GM19351 (cell line): ENCODE measurements at regions not wholly inside any gene's neighbourhood (a gene's known extent, or its start where the extent isn't known, plus 50 kb on each side); places are given as distances from the start of the nearest gene placed in this dataset.
"Not testable (repeated sequence)": the region's sequence is repeated elsewhere in the genome, so short reads cannot be mapped to it uniquely, and the experiment has no call there.

ENCODE experiments used
- ATAC-seq: cut with Tn5 transposase; IDR thresholded peaks from one replicate; pipeline ENCODE4 v1.9.1; 2021; ENCODE audit warnings: mild to moderate bottlenecking, moderate library complexity; ENCODE audit not compliant: unreplicated experiment

DNA sequence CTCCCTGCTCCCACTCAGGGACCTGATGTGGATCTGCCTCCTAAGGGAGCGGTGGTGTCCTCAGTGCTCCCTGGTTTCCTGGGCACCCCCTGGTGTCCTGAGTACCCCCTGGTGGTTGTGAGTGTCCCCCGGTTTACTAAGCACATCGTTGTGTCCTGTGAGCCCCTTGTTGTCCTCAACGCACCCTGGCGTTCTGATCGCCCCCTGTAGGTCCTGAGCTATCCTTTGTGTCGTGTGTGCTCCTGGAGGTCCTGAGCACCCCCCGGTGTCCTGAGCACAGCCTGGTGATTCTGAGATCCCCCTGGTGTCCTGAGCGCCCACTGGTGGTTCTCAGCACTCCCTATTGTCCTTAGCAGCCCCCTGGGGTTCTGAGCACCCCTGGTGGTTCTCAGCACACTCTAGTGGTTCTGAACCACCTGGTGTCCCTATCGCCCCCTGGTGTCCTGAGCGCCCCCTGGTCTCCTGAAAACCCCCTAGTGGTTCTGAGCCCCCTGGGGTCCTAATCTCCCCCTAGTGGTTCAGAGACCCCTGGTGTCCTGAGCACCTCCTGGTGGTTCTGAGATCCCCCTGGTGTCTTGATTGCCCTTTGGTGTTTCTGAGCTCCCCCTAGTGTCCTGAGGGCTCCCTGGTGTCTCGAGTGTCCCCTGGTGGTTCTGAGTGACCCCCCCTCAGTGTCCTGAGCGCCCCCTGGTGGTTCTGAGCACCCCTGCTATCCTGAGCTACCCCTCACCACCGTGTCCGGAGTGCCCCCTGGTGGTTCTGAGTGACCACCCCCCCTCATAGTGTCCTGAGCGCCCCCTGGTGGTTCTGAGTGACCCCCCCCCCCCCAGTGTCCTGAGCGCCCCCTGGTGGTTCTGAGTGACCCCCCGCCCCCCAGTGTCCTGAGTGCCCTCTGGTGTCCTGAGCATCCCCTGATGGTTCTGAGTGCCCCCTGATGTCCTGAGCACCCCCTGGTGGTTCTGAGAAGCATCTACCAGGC is 615.1 kb downstream of the TMEM121 start:
- no peak for ATAC-seq

DNA sequence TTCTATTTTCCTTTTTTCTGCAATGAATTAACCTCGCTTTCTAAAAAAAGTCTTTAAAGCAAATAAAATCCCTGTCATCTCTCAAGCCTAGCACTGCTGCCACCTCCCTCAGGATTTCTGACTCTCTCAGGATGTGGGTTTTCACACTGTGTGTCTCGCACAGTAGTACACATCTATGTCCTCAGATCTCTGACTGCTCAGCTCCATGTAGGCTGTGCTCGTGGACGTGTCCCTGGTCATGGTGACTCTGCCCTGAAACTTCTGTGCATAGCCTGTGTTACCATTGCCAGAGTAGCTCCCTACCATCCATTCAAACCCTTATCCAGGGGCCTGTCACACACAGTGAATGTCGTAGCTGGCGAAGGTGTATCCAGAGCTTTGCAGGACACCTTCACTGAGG is 619.3 kb downstream of the TMEM121 start:
- not testable (repeated sequence) for ATAC-seq

DNA sequence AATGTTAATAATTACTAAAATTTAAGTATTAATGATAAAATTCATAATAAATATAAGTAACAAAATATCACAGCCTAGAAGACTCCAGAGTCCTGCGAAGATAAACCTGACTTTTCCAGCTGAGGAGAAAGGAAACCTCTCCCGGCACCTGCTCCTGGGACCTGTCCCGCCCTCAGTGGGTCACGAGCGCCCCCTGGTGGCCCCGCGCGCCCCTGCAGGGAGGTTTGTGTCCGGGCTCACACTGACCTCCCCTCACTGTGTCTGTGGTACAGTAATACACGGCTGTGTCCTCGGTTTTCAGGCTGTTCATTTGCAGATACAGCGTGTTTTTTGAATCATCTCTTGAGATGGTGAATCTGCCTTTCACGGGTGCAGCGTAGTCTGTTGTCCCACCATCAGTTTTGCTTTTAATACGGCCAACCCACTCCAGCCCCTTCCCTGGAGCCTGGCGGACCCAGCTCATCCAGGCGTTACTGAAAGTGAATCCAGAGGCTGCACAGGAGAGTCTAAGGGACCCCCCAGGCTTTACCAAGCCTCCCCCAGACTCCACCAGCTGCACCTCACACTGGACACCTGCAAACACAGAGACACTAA is 627.1 kb downstream of the TMEM121 start:
- not testable (repeated sequence) for ATAC-seq

DNA sequence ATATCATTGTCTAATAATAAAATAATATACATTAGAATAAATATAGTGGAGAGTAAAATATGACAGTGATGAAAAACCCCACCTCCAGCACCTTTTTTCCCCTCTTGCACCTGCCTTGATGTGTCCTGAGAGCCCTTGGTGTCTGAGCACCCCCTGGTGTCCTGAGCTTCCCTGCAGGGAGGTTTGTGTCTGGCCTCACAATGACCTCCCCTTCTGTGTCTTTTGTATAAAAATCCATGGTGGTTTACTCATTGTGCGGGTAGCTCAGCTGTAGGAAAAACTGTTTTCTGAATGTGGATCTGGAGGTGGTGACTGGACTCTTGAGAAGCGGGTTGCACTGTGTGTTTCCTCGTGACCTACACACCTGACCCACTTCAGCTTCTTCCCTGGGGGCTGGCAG is 636.9 kb downstream of the TMEM121 start:
- no peak for ATAC-seq

DNA sequence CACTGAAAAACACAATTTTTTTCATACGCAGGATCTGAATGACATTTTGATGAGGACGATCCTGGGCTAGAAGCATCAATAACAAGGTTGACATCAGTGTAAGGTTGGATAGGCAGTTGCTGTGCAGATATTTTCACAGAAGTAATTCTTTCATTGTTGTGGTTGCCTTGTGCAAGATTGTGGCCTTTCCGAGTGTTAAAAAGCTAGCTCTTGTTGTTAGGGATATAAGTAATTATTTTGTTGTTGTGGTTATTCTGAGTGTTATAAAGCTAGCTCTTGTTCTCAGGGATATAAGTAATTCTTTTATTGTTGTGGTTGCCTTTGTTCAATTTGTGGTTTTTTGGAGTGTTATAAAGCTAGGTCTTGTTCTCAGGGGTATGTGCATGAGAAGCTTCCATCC is 637.4 kb downstream of the TMEM121 start:
- not testable (repeated sequence) for ATAC-seq

DNA sequence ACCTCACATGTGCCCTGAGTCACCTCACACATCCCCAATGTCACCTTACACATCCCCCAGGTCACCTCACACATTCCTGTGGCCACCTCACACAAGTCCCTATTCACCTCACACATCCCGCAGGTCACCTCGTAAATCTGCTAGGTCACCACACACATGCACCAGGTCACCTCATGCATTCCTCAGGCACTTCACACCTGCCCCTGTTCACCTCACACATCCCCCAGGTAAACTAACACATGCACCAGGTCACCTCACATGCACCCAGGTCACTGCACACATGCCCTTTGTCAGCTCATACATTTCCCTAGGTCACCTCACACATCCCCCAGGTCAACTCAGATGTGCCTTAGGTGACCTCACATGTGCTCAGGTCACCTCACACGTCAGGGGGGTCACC is 639.8 kb downstream of the TMEM121 start:
- ATAC-seq, result no peak

DNA sequence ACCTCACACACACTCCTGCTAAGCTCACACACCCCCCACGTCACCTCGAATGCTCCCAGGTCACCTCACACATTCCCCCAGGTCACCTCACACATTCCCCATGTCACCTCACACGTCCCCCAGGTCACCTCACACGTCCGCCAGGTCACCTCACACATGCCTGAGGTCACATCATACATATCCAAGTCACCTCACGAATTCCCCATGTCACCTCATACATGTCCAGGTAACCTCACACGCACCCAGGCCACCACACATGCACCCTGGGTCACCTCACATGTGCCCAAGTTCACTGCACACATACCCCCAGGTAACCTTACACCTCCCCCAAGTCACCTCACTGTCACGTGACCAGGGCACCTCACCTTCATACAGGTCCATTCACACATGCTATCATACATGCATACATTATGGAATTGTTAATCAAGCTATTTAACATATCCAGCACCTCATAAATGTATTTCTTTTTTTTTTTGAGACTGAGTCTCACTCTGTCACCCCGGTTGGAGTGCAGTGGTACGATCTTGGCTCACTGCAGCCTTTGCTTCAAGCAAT is 640.3 kb downstream of the TMEM121 start:
- ATAC-seq, result no peak

DNA sequence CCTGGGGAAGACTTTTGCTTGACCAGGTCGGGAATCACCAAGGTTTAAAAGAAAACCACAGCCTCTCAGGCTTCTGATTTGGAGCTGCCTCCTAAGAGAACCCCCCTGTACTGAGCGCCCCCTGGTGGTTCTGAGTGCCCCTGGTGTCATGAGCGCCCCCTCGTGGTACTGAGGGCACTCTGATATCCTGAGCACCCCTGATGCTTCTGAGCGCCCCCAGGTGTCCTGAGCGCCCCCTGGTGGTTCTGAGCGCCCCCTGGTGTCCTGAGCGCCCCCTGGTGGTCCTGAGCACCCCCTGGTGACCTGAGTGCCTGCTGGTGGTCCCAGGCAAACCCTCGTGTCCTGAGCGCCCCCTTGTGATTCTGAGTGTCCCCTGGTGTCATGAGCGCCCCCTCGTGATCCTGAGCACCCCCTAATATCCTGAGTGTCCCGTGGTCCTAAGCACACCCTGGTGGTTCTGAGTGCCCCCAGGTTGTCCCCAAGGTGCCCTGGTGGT is 643.8 kb downstream of the TMEM121 start:
- ATAC-seq, result not testable (repeated sequence)

DNA sequence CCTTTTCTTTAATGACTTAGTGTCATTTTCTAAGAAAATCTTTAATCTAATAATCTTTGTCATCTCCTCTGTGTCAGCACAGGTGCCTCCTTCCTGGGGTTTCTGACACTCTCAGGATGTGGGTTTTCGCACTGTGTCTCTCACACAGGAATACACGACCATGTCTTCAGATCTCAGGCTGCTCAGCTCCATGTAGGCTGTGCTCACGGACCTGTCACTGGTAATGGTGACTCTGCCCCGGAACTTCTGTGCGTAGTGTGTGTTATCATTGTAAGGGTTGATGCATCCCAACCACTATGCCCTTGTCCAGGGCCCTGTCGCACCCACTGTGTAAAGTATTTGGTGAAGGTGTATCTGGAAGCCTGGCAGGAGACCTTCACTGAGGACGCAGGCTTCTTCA is 647.8 kb downstream of the TMEM121 start:
- no peak for ATAC-seq

DNA sequence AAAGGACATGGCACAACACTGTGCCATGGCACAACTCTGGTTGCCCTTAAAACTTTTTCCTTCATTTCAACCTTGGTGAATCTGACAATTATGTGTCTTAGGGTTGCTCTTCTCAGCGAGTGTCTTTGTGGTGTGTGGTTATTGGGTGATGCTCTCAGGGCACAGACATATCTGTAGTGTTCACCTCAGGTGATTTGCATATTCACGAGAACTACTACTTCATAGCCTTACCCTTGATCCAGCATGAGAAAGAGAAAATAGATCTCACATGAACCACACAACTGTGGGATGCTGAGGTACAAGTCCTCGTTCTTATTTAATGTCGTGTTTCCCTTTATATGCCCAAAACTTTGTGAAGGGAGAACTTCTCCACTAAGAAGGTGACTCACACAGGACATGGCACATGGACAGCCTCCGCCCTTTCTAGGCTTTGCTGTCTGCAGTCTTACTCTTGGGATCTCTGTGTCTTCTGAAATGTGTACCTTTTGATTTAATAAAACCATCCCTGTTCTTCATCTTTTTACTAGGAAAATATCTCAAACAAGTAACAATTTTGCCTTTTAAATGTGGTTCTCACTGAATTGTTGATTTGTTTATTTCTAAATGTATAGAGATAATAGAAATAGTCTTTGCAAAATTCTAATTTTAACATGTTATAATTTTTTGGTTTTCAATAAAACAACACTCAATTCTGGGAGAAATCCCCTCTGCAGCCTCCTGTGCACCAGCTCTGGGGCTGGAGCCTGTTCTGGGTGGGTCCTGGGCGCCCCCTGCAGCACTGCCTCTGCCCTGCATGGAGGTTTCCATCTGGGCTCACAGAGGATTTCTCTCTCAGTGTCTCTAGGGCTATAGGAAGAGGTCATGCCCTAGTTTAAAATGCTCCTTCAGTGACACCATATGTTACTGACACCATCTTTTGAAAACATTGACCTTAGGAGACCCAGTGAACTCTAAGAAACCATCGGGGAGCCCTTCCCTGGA is 651.2 kb downstream of the TMEM121 start:
- ATAC-seq, result not testable (repeated sequence)

DNA sequence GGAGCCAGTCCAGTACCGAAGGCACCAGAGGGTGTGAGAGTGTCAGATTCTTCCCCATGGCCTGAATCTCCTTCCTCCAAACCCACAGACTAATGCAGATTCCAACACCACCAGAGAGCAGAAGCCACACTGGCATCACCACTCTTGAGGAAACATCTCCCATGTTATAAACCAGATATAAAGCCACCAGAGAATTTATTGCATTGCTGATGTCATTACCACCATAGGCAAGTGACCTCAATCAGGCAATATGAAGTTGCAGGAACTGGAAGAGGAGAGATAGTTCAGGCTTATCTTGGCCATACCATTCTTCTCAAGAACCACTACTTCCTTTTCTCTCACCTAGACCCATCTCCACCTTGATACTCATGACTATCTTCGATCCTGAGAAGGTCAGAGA is 653.4 kb downstream of the TMEM121 start:
- ATAC-seq, result no peak

DNA sequence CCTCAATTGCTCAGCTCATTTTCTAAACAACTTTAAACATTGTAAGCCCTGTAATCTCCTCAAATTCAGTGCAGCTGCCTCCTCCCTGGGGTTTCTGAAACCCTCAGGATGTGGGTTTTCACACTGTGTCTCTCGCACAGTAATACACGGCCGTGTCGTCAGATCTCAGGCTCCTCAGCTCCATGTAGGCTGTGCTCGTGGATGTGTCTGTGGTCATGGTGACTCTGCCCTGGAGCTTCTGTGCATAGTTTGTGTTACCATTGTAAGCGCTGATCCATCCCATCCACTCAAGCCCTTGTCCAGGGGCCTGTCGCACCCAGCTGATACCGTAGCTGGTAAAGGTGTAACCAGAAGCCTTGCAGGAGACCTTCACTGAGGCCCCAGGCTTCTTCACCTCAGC is 658.4 kb downstream of the TMEM121 start:
- ATAC-seq, result not testable (repeated sequence)

DNA sequence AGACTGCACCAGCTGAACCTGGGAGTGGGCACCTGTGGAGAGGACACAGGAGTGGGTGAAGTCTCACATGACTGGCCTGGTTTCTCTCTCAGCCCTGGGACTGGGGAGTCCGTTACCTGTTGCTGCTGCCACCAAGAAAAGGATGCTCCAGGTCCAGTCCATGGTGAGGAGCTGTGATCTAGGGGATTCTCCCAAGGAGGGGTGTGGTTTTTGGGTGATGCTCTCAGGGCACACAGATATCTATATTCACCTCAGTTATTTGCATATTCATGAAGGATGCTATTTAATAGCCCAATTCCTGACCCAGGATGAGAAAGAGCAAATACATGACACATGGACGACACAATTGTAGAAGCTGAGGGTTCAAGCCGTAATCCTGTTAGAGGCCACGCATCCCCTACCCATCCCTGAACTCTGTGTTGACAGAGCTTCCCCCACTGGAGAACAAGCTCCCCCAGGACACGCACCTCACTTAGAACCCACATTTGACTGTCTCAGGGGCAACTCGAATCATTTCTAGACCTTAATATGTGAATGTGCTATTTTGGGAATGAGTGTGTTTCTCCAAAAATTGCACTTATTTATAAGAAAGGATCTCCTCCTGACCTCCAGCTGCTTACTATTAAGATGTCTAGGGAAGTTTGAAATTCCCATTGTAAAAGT is 658.9 kb downstream of the TMEM121 start:
- ATAC-seq, result not testable (repeated sequence)

DNA sequence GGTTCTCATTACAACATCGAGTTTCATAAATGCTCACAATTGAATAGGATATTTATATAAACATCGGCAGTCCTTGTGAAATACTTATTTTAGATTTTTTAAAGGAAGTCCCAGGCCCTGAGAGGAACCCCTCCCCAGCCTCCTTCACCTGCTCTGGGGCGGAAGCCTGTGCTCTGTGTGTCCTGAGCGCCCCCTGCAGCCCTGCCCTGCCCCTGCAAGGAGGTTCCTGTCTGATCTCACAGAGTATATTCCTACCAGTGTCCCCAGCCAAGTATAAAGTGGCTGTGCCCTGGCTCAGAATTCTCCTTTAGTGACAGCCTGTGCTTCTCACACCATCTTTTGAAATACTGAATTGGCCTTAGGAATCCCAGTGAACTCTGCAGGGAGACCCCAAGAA is 659.5 kb downstream of the TMEM121 start:
- ATAC-seq, result no peak

DNA sequence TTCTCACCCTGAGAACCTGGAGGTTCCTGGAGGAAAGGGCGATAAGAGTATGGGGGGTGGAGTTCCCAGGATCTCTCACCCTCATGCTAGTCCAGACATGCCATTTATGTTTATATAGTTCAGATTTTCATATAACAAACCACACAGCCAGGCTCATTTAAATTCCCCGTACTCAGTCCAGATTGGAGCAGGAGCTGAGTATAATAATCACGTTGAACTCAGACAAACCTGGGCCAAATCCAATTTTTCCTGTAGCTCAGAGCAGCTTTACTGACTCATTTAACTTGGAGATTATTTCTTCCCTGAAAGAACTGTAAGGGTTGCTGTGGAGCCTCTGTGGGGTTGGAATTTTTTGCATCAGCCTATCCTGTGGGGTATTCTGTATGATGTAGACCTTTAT is 660.8 kb downstream of the TMEM121 start:
- ATAC-seq, result no peak

DNA sequence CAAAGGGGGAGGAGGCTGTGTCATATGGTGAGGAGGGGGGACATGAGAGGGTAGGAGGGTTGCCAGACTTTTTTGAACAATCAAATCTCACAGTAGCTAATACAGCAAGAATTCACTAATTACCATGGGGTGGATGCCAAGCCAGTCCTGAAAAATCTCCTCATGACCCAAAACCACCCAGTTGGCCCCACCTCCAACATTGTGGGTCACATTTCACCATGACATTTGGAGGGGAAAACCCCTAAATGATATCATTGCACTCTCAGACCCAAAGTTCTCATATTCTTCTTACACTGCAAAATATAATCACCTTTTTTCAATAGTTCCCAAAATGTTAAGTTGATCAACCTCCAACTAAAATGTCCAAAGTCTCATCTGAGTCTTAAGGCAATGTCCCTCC is 666.3 kb downstream of the TMEM121 start:
- ATAC-seq, result not testable (repeated sequence)

DNA sequence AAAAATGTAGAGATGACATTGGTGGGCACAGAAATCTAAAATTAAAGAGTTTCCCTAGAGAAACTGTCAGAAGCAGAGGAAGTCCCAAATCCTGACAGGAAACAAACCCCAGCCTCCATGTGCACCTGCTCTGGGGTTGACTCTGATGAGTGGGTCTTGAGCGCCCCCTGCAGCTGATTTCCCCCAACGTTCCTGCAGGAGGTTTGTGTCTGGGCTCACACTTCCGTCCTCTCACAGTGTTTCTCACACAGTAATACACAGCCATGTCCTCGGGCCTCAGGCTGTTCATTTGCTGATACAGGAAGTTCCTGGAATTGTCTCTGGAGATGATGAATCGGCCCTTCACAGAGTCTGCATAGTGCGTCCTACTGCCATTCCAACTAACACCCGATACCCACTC is 670.1 kb downstream of the TMEM121 start:
- not testable (repeated sequence) for ATAC-seq

DNA sequence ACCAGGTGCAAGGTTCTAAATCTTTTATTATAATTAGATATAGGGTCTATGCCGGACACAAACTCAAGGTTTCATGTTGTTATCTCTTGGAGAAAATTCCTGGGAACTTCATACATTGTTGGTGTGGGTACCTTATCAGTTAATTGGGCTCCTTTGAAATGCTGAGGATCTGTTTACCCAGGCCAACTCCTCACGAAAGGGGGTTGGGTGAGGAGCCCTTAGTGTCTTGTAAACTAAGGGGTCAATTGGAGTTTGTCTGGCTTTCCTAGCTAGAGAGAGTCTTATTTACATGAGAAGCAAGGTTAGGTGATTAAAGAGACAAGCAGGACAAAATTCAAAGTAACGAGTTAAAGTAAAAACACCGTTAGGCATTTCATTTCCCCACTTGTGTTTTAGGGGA is 670.9 kb downstream of the TMEM121 start:
- not testable (repeated sequence) for ATAC-seq

DNA sequence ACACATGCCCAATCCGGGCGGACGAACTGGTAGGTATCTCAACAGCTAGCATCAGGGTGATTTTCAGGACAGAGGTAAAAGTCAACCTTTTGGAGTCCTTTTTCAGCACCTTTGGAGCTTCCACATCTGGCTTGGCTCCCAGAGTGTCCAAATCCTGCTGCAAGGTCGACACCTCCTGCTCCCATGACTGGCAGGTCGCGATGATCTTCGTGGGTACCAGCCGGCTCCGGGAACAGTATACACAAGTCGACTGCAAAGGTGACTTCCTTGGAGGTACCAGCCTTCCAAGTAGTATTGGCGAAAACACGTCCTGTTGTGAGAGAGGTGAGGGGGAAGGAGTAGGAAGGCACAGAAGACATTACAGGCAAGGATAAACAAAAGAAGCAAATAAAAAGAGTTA is 672.7 kb downstream of the TMEM121 start:
- no peak for ATAC-seq
